GM23338 (cell line): ENCODE measurements at regions not wholly inside any gene's neighbourhood (a gene's known extent, or its start where the extent isn't known, plus 50 kb on each side); places are given as distances from the start of the nearest gene placed in this dataset.

Source experiments
- CREB1 ChIP-seq: fragments of 250-450 bp; sonication (Bioruptor Pico); IDR thresholded peaks from 2 replicates; pipeline ENCODE4 v1.5.0; 2020; ENCODE audit warnings: low read depth, mild to moderate bottlenecking, moderate library complexity
- CTCF ChIP-seq, 2 experiments: fragments of 200-600 bp in 1 of 2; sonication (generic) in 1 of 2; conservative IDR thresholded peaks; 2 replicates each; pipeline versions ENCODE4 v1.5.1 to v1.6.1; 2016 to 2017; ENCODE audit warnings: antibody characterized with exemption in 2 of 2, low read depth in 2 of 2, mild to moderate bottlenecking in 2 of 2, moderate library complexity in 1 of 2
- ETS1 ChIP-seq: IDR thresholded peaks from 2 replicates; pipeline ENCODE4 v1.6.1; 2016; ENCODE audit warnings: antibody characterized with exemption
- EZH2 ChIP-seq: fragments of 200-600 bp; sonication (generic); IDR thresholded peaks from one replicate; pipeline ENCODE4 v1.8.0; 2017; ENCODE audit warnings: antibody characterized with exemption, mild to moderate bottlenecking, low read depth; ENCODE audit not compliant: unreplicated experiment
- EZH2phosphoT487 ChIP-seq: fragments of 200-600 bp; sonication (generic); IDR thresholded peaks from one replicate; pipeline ENCODE4 v1.8.1; 2018; ENCODE audit warnings: antibody characterized with exemption; ENCODE audit not compliant: unreplicated experiment
- JUNB ChIP-seq: IDR thresholded peaks from one replicate; pipeline ENCODE4 v1.6.1; 2016; ENCODE audit warnings: antibody characterized with exemption; ENCODE audit not compliant: unreplicated experiment
- NANOG ChIP-seq: IDR thresholded peaks from 2 replicates; pipeline ENCODE4 v1.6.1; 2016; ENCODE audit warnings: antibody characterized with exemption, borderline replicate concordance
- POLR2AphosphoS5 ChIP-seq: IDR thresholded peaks from 2 replicates; pipeline ENCODE4 v1.6.1; 2016; ENCODE audit warnings: antibody characterized with exemption, low read depth
- REST ChIP-seq: IDR thresholded peaks from one replicate; pipeline ENCODE4 v1.6.1; 2018; ENCODE audit warnings: antibody characterized with exemption; ENCODE audit not compliant: unreplicated experiment
- STAT1 ChIP-seq: IDR thresholded peaks from one replicate; pipeline ENCODE4 v1.6.1; 2016; ENCODE audit warnings: antibody characterized with exemption; ENCODE audit not compliant: unreplicated experiment
- ZNF114 ChIP-seq: fragments of 250-450 bp; sonication (Bioruptor Pico); IDR thresholded peaks from 2 replicates; pipeline ENCODE4 v1.5.0; 2020; ENCODE audit warnings: mild to moderate bottlenecking, moderate library complexity
- ZNF331 ChIP-seq: fragments of 250-450 bp; sonication (Bioruptor Pico); IDR thresholded peaks from 2 replicates; pipeline ENCODE4 v1.5.0; 2020; ENCODE audit warnings: low read depth, mild to moderate bottlenecking, moderate library complexity

- no peak for TF ChIP-seq CTCF (conservative IDR thresholded peaks at IDR 0.05; ENCODE audit: low read depth in 2 of 2)
- no peak for TF ChIP-seq POLR2AphosphoS5
- no peak for TF ChIP-seq JUNB
- no peak for TF ChIP-seq EZH2phosphoT487
- TF ChIP-seq REST: no peak
- TF ChIP-seq EZH2: no peak
- TF ChIP-seq ZNF114: no peak
- TF ChIP-seq STAT1: no peak
- TF ChIP-seq ETS1: no peak
- TF ChIP-seq CREB1 (CRISPR knock-in tag): no peak
- TF ChIP-seq ZNF331 (CRISPR knock-in tag): no peak
- TF ChIP-seq NANOG: no peak
Observed at GRCh38 chr13:20287976-20288375, 55.9 kb upstream of the GJB6 start.
